SK-N-SH (cell line): ENCODE measurements at regions not wholly inside any gene's neighbourhood (a gene's known extent, or its start where the extent isn't known, plus 50 kb on each side); places are given as distances from the start of the nearest gene placed in this dataset.

ENCODE experiments used
- CTCF ChIA-PET: fragments of 300-600, 350-600 bp; formaldehyde crosslinking; extraction: SDS; loops from one replicate; lab custom pipeline; 2021; lab: Yijun Ruan, JAX
- POLR2A ChIA-PET: fragments of 350-600 bp; sonication (Branson Sonifier 250); formaldehyde crosslinking; extraction: SDS; loops from one replicate; lab custom pipeline; 2020; ENCODE audit warnings: antibody characterized with exemption, inconsistent platforms; lab: Yijun Ruan, JAX
- DNase-seq: peaks from one replicate; pipeline ENCODE4 v3.0.0; 2012
- H2AFZ ChIP-seq: fragments of 200-600 bp; sonication (generic); 2 replicates; pipeline ENCODE4 v1.8.1; 2016; ENCODE audit warnings: antibody characterized with exemption, mild to moderate bottlenecking, low read depth
- H3F3A ChIP-seq: fragments of 200-600 bp; sonication (generic); replicated peaks from 2 replicates; pipeline ENCODE3; 2016; ENCODE audit warnings: antibody characterized with exemption, mild to moderate bottlenecking; ENCODE audit not compliant: insufficient read depth
- H3K27ac ChIP-seq, 2 experiments: fragments of 200-500 bp in 1 of 2; fragments of 200-600 bp in 1 of 2; sonication (Bioruptor generic) in 1 of 2; sonication (generic), shearing (Covaris generic) in 1 of 2; 2 replicates each; pipeline versions ENCODE4 v1.5.1 to v1.6.1; 2014 to 2016; ENCODE audit warnings: low read depth in 2 of 2, inconsistent platforms in 1 of 2, low read length in 1 of 2, mild to moderate bottlenecking in 1 of 2, mixed read lengths in 1 of 2
- H3K27me3 ChIP-seq: fragments of 200-600 bp; sonication (generic), shearing (Covaris generic); 2 replicates; pipeline ENCODE4 v1.6.1; 2016; ENCODE audit warnings: mixed run types; ENCODE audit not compliant: insufficient read depth
- H3K36me3 ChIP-seq, 2 experiments: fragments of 200-500 bp in 1 of 2; fragments of 200-600 bp in 1 of 2; sonication (Bioruptor generic) in 1 of 2; sonication (generic) in 1 of 2; replicated peaks in 1 of 2; 2 replicates each; pipeline versions ENCODE3 to v1.5.1; 2014 to 2016; ENCODE audit warnings: low read length in 1 of 2, mild to moderate bottlenecking in 1 of 2; ENCODE audit not compliant: insufficient read depth in 2 of 2, control insufficient read depth in 1 of 2
- H3K4me1 ChIP-seq, 2 experiments: fragments of 200-500 bp in 1 of 2; fragments of 200-600 bp in 1 of 2; sonication (Bioruptor generic) in 1 of 2; sonication (generic), shearing (Covaris generic) in 1 of 2; 2 replicates each; pipeline versions ENCODE4 v1.5.1 to v1.6.1; 2014 to 2016; ENCODE audit warnings: low read depth in 1 of 2, low read length in 1 of 2, mixed run types in 1 of 2; ENCODE audit not compliant: insufficient read depth in 2 of 2, control insufficient read depth in 1 of 2
- H3K4me2 ChIP-seq: fragments of 200-600 bp; sonication (generic), shearing (Covaris generic); 2 replicates; pipeline ENCODE4 v1.6.1; 2017; ENCODE audit warnings: mixed run types
- H3K4me3 ChIP-seq, 2 experiments: fragments of 200-500 bp in 1 of 2; fragments of 200-600 bp in 1 of 2; sonication (Bioruptor generic) in 1 of 2; sonication (generic), shearing (Covaris generic) in 1 of 2; 2 replicates each; pipeline versions ENCODE4 v1.5.1 to v1.8.1; 2014 to 2016; ENCODE audit warnings: low read depth in 2 of 2, inconsistent platforms in 1 of 2, low read length in 1 of 2, mild to moderate bottlenecking in 1 of 2, mixed read lengths in 1 of 2, moderate library complexity in 1 of 2
- H3K79me2 ChIP-seq: fragments of 200-600 bp; sonication (generic); 2 replicates; pipeline ENCODE4 v1.8.1; 2017; ENCODE audit warnings: mild to moderate bottlenecking; ENCODE audit not compliant: insufficient read depth
- H3K9ac ChIP-seq: fragments of 200-600 bp; sonication (generic); 2 replicates; pipeline ENCODE4 v1.6.1; 2017; ENCODE audit warnings: mixed run types
- H3K9me2 ChIP-seq: fragments of 200-600 bp; sonication (generic); 2 replicates; pipeline ENCODE4 v1.6.1; 2017; ENCODE audit warnings: mixed run types
- H3K9me3 ChIP-seq: fragments of 200-600 bp; sonication (generic); 2 replicates; pipeline ENCODE4 v1.6.1; 2017; ENCODE audit warnings: mixed run types, mild to moderate bottlenecking, moderate library complexity
- H4K20me1 ChIP-seq: fragments of 200-600 bp; sonication (generic); 2 replicates; pipeline ENCODE4 v1.6.1; 2017; ENCODE audit warnings: mild to moderate bottlenecking, mixed run types; ENCODE audit not compliant: insufficient read depth
- CHD2 ChIP-seq: fragments of 150-350 bp; IDR thresholded peaks from 2 replicates; pipeline ENCODE4 v1.6.1; 2018; ENCODE audit warnings: low read length; ENCODE audit not compliant: partially characterized antibody
- EZH2phosphoT487 ChIP-seq: fragments of 200-600 bp; sonication (generic); IDR thresholded peaks from 2 replicates; pipeline ENCODE4 v1.6.1; 2017; ENCODE audit warnings: low read depth, mixed run types, mild to moderate bottlenecking, antibody characterized with exemption, moderate library complexity, borderline replicate concordance
- FOSL2 ChIP-seq: IDR thresholded peaks from 2 replicates; pipeline ENCODE4 v1.4.0; 2012; ENCODE audit warnings: low read depth, mild to moderate bottlenecking, moderate library complexity, borderline replicate concordance
- FOXM1 ChIP-seq: IDR thresholded peaks from 2 replicates; pipeline ENCODE4 v1.4.0; 2012; ENCODE audit warnings: low read depth, mild to moderate bottlenecking
- GABPA ChIP-seq: IDR thresholded peaks from 2 replicates; pipeline ENCODE4 v1.4.0; 2012; ENCODE audit warnings: low read depth, mild to moderate bottlenecking
- JUND ChIP-seq: IDR thresholded peaks from 2 replicates; pipeline ENCODE4 v1.4.0; 2012
- MEF2A ChIP-seq: IDR thresholded peaks from 2 replicates; pipeline ENCODE4 v1.4.0; 2012; ENCODE audit warnings: low read depth, borderline replicate concordance
- NFIC ChIP-seq: IDR thresholded peaks from 2 replicates; pipeline ENCODE4 v1.4.0; 2012; ENCODE audit warnings: borderline replicate concordance
- RCOR1 ChIP-seq: fragments of 150-350 bp; IDR thresholded peaks from 2 replicates; pipeline ENCODE4 v1.6.1; 2017; ENCODE audit warnings: antibody characterized with exemption, low read length
- RFX5 ChIP-seq: IDR thresholded peaks from 2 replicates; pipeline ENCODE4 v1.6.1; 2012; ENCODE audit warnings: mild to moderate bottlenecking, improper control_type of control experiment, low read length
- SIN3A ChIP-seq: IDR thresholded peaks from 2 replicates; pipeline ENCODE4 v1.6.1; 2012; ENCODE audit warnings: low read depth, mild to moderate bottlenecking, low read length, moderate library complexity, borderline replicate concordance
- TAF1 ChIP-seq: IDR thresholded peaks from 2 replicates; pipeline ENCODE4 v1.6.1; 2012; ENCODE audit warnings: low read depth, mild to moderate bottlenecking, low read length, moderate library complexity, borderline replicate concordance
- TCF12 ChIP-seq: IDR thresholded peaks from 2 replicates; pipeline ENCODE4 v1.4.0; 2012
- YY1 ChIP-seq: IDR thresholded peaks from 2 replicates; pipeline ENCODE4 v1.4.0; 2012; ENCODE audit warnings: low read depth, mild to moderate bottlenecking
- WGBS: methylation state at CpG from one replicate; pipeline ENCODE4 v1.1.6; 2017; ENCODE audit warnings: low lambda C conversion rate; 5-methylcytosine and 5-hydroxymethylcytosine counted together
- TF ChIP-seq, protein P1 (sequence below): IDR thresholded peaks from 2 replicates; pipeline ENCODE4 v1.4.0; 2012; ENCODE audit warnings: low read depth, borderline replicate concordance
- TF ChIP-seq, protein P2 (sequence below): IDR thresholded peaks from 2 replicates; pipeline ENCODE4; 2012
- TF ChIP-seq, protein P3 (sequence below): IDR thresholded peaks from 2 replicates; pipeline ENCODE4 v1.4.0; 2012; ENCODE audit warnings: low read depth
- TF ChIP-seq, protein P4 (sequence below): fragments of 200-600 bp; sonication (generic); IDR thresholded peaks from 2 replicates; pipeline ENCODE4 v1.6.1; 2017; ENCODE audit warnings: antibody characterized with exemption, mild to moderate bottlenecking, moderate library complexity
- TF ChIP-seq, protein P5 (sequence below): fragments of 150-350 bp; IDR thresholded peaks from 2 replicates; pipeline ENCODE4 v1.6.1; 2017; ENCODE audit warnings: antibody characterized with exemption, low read length, low read depth, borderline replicate concordance

DNA sequence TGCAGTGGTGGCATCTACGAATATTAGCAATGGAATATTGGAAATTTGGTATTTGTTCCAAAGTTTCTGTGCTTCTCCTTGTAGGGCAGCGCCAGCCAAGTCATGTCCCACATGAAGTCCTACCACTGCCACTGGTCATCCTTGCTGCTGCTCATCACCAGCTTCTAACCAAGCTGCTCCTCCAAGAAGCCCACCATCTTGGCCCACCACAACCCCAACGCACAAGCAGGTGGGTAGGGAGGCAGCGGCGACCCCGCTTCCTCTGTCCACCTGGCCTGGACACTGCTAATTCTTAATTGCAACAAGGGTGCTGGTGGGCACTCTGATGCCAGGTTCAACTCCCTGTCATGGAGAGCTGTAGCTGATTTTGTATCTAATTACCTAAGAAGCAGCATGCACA lies 291.2 kb upstream of the LYPLAL1 start:
- Histone ChIP-seq H3K9me3 (no peaks in the 10 kb centered on the region), H2AFZ (no peak overlapping the region), H3K9ac (no peak overlapping the region), H4K20me1 (no peaks in the 10 kb centered on the region), H3K79me2 (no peaks in the 10 kb centered on the region), H3K27me3 (no peaks in the 10 kb centered on the region), H3K27ac (no peak overlapping the region), H3K9me2 (no peaks in the 10 kb centered on the region), H3K36me3 (no peaks in the 10 kb centered on the region), H3K4me3 (no peak overlapping the region), H3F3A (peaks cover 4% of the 10 kb centered on the region), H3K4me2 (no peak overlapping the region), H3K4me1 (peaks cover 6% of the 10 kb centered on the region in 2 experiments; a peak in 3 of 4 replicates)
- TF ChIP-seq RCOR1 (no peak), CHD2 (no peak), FOSL2 (no peak), JUND (no peak), SIN3A (no peak), RFX5 (no peak), EZH2phosphoT487 (no peak), YY1 (no peak), MEF2A (no peak), GABPA (no peak)
- TF ChIP-seq, protein P1, sequence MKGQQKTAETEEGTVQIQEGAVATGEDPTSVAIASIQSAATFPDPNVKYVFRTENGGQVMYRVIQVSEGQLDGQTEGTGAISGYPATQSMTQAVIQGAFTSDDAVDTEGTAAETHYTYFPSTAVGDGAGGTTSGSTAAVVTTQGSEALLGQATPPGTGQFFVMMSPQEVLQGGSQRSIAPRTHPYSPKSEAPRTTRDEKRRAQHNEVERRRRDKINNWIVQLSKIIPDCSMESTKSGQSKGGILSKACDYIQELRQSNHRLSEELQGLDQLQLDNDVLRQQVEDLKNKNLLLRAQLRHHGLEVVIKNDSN = no peak
- TF ChIP-seq, protein P2, sequence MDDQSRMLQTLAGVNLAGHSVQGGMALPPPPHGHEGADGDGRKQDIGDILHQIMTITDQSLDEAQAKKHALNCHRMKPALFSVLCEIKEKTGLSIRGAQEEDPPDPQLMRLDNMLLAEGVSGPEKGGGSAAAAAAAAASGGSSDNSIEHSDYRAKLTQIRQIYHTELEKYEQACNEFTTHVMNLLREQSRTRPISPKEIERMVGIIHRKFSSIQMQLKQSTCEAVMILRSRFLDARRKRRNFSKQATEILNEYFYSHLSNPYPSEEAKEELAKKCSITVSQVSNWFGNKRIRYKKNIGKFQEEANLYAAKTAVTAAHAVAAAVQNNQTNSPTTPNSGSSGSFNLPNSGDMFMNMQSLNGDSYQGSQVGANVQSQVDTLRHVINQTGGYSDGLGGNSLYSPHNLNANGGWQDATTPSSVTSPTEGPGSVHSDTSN = no peak
- TF ChIP-seq, protein P3, sequence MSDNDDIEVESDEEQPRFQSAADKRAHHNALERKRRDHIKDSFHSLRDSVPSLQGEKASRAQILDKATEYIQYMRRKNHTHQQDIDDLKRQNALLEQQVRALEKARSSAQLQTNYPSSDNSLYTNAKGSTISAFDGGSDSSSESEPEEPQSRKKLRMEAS = no peak
- TF ChIP-seq, protein P4, sequence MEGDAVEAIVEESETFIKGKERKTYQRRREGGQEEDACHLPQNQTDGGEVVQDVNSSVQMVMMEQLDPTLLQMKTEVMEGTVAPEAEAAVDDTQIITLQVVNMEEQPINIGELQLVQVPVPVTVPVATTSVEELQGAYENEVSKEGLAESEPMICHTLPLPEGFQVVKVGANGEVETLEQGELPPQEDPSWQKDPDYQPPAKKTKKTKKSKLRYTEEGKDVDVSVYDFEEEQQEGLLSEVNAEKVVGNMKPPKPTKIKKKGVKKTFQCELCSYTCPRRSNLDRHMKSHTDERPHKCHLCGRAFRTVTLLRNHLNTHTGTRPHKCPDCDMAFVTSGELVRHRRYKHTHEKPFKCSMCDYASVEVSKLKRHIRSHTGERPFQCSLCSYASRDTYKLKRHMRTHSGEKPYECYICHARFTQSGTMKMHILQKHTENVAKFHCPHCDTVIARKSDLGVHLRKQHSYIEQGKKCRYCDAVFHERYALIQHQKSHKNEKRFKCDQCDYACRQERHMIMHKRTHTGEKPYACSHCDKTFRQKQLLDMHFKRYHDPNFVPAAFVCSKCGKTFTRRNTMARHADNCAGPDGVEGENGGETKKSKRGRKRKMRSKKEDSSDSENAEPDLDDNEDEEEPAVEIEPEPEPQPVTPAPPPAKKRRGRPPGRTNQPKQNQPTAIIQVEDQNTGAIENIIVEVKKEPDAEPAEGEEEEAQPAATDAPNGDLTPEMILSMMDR = no peak
- DNase-seq = no peak
- POLR2A ChIA-PET = no interaction called here
- WGBS = 78% methylated on average over 4 of the region's 6 CpGs
- CTCF ChIA-PET = interaction anchor here (1.1 kb wide), 1 partner anchor 10 kb away, joined by 3 read pairs; no protein-coding TSS in a partner anchor

DNA sequence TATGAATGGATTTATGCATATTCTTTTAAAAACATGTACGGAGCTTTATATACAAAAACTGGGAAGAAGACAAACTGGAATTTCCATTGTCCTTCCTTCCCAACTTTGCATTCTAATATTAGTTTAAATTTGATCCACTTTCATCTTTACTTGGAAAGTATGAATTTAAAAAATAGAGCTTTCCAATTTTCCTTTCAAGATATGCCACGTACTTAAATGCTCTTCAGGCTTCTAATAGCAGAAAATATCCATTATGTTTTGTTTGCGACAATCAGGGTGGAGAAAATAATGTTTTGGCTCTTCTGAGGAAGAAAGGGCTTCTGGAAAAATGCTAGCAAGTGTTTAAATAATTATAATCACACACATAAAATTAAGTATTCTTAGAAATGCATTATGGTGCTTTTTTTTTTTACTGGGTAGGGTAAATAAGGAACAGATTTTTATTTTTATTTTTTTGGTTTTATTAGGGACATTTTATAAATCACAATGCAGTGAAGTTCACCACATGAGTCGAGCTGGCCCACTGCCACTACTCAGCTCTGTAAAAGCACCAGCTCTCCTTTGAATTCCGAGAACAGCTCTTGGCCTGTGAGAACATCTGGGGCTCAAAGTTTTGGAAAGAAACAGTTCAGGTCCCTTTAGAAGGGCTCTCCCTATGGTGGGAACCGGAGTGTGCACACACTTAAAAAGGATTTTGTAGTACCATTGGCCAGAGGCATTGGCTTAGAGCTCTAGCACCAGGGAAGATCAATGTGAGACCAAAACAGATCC lies 287.4 kb upstream of the LYPLAL1 start:
- Histone ChIP-seq H3K9me2 (no peaks in the 10 kb centered on the region), H2AFZ (no peak overlapping the region), H4K20me1 (no peaks in the 10 kb centered on the region), H3K27me3 (no peaks in the 10 kb centered on the region), H3K9ac (no peak overlapping the region), H3K27ac (no peak overlapping the region), H3K4me3 (no peak overlapping the region), H3K9me3 (no peaks in the 10 kb centered on the region), H3K4me1 (peaks cover 0 to 6% of the 10 kb centered on the region in 2 experiments; a peak in 1 of 4 replicates), H3F3A (peaks cover 4% of the 10 kb centered on the region), H3K4me2 (no peak overlapping the region), H3K79me2 (no peaks in the 10 kb centered on the region), H3K36me3 (no peaks in the 10 kb centered on the region)
- no peak for DNase-seq
- 78% methylated on average over 6 of the region's 6 CpGs for WGBS
- TF ChIP-seq, protein P4 = no peak
- TF ChIP-seq, protein P2 = no peak
- TF ChIP-seq, protein P5, sequence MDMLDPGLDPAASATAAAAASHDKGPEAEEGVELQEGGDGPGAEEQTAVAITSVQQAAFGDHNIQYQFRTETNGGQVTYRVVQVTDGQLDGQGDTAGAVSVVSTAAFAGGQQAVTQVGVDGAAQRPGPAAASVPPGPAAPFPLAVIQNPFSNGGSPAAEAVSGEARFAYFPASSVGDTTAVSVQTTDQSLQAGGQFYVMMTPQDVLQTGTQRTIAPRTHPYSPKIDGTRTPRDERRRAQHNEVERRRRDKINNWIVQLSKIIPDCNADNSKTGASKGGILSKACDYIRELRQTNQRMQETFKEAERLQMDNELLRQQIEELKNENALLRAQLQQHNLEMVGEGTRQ = no peak
- TF ChIP-seq NFIC (peak; percentile 36; the same call in 1 of the 2 replicates), CHD2 (no peak), TAF1 (no peak), FOXM1 (no peak), TCF12 (peak; percentile 40; the same call in 1 of the 2 replicates)
- ChIA-PET POLR2A (no interaction called here), CTCF (no interaction called here)
